IPS-NIHi7 (cell line): ENCODE measurements at regions not wholly inside any gene's neighbourhood (a gene's known extent, or its start where the extent isn't known, plus 50 kb on each side); places are given as distances from the start of the nearest gene placed in this dataset.
"Not testable (repeated sequence)": the region's sequence is repeated elsewhere in the genome, so short reads cannot be mapped to it uniquely, and the experiment has no call there.

Source experiments
- DNase-seq: peaks from one replicate; pipeline ENCODE4 v3.0.0; 2012; ENCODE audit warnings: mixed read lengths; ENCODE audit errors: extremely low spot score

GRCh38 chr1:5638582-5638981 is 353.6 kb downstream of the NPHP4 start:
- no peak for DNase-seq

GRCh38 chr1:5637171-5637570 is 355.1 kb downstream of the NPHP4 start:
- no peak for DNase-seq

GRCh38 chr1:5634893-5635292 is 357.3 kb downstream of the NPHP4 start:
- no peak for DNase-seq

GRCh38 chr1:5632814-5633213 is 359.4 kb downstream of the NPHP4 start:
- no peak for DNase-seq

GRCh38 chr1:5632224-5632623 is 360.0 kb downstream of the NPHP4 start:
- DNase-seq = no peak

GRCh38 chr1:5628416-5628815 is 363.8 kb downstream of the NPHP4 start:
- no peak for DNase-seq

- no peak for DNase-seq
Observed at GRCh38 chr1:5623399-5623798, 368.8 kb downstream of the NPHP4 start.

- DNase-seq = no peak
Observed at GRCh38 chr1:5622412-5622811, 369.8 kb downstream of the NPHP4 start.

GRCh38 chr1:5621692-5622091 is 370.5 kb downstream of the NPHP4 start:
- DNase-seq = no peak

GRCh38 chr1:5620997-5621396 is 371.2 kb downstream of the NPHP4 start:
- DNase-seq = peak; percentile 93

GRCh38 chr1:5620418-5620817 is 371.8 kb downstream of the NPHP4 start:
- no peak for DNase-seq

GRCh38 chr1:5619469-5619868 is 372.8 kb downstream of the NPHP4 start:
- DNase-seq = no peak

- no peak for DNase-seq
Observed at GRCh38 chr1:5617546-5617945, 374.7 kb downstream of the NPHP4 start.

- DNase-seq = no peak
Observed at GRCh38 chr1:5617179-5617520, 375.1 kb downstream of the NPHP4 start.

- DNase-seq = no peak
Observed at GRCh38 chr1:5616366-5617178, 375.7 kb downstream of the NPHP4 start.

- DNase-seq = no peak
Observed at GRCh38 chr1:5615076-5615475, 377.1 kb downstream of the NPHP4 start.

- no peak for DNase-seq
Observed at GRCh38 chr1:5613900-5614299, 378.3 kb downstream of the NPHP4 start.

GRCh38 chr1:5611851-5612250 is 380.4 kb downstream of the NPHP4 start:
- no peak for DNase-seq

GRCh38 chr1:5611431-5611830 is 380.8 kb downstream of the NPHP4 start:
- DNase-seq = no peak

- no peak for DNase-seq
Observed at GRCh38 chr1:5610432-5610831, 381.8 kb downstream of the NPHP4 start.

- no peak for DNase-seq
Observed at GRCh38 chr1:5603353-5604104, 388.7 kb downstream of the NPHP4 start.

GRCh38 chr1:5602718-5603117 is 389.5 kb downstream of the NPHP4 start:
- not testable (repeated sequence) for DNase-seq

- no peak for DNase-seq
Observed at GRCh38 chr1:5601516-5601915, 390.7 kb downstream of the NPHP4 start.
